T-cell (primary cell): ENCODE measurements at regions not wholly inside any gene's neighbourhood (a gene's known extent, or its start where the extent isn't known, plus 50 kb on each side); places are given as distances from the start of the nearest gene placed in this dataset.

Experiments used
- ATAC-seq, 4 experiments: fragments of 200-7000 bp in 3 of 4; fragments of 150-1000 bp in 1 of 4; cut with Tn5 transposase; replicated peaks in 1 of 4; 1 replicate in 3 of 4; 2 replicates in 1 of 4; pipeline ENCODE4 v1.10.0; 2021; ENCODE audit warnings: moderate library complexity in 3 of 4, mild to moderate bottlenecking in 2 of 4, moderate number of reproducible peaks in 1 of 4
- CTCF ChIA-PET, 2 donors: fragments of 300-600 bp; sonication (Branson Sonifier 250); formaldehyde crosslinking; loops; one replicate each; lab custom pipeline; 2022; ENCODE audit warnings: antibody characterized with exemption in 2 of 2; lab: Charles Lee
- POLR2A ChIA-PET, 2 donors: fragments of 300-600 bp; sonication (Branson Sonifier 250); formaldehyde crosslinking; loops; one replicate each; lab custom pipeline; 2022; ENCODE audit warnings: antibody characterized with exemption in 2 of 2; lab: Charles Lee
- DNase-seq, 35 experiments: peaks; one replicate each; pipeline versions ENCODE4 v3.0.0 to v3.0.0-alpha.2; 2013 to 2023
- H3K27ac ChIP-seq: one replicate; pipeline ENCODE4 v1.5.1; 2013; ENCODE audit warnings: low read length
- H3K27me3 ChIP-seq, 2 experiments: replicated peaks in 1 of 2; 1 replicate in 1 of 2; 2 replicates in 1 of 2; pipeline versions ENCODE4 v1.6.1 to v1.7.0; 2013; ENCODE audit warnings: low read length in 1 of 2, mixed read lengths in 1 of 2; ENCODE audit not compliant: control insufficient read depth in 2 of 2, insufficient read depth in 2 of 2; ENCODE audit errors: extremely low read depth in 1 of 2
- H3K36me3 ChIP-seq, 2 donors: 1 replicate in 1 of 2; 2 replicates in 1 of 2; pipeline versions ENCODE4 v1.6.1 to v1.7.0; 2013; ENCODE audit warnings: low read length in 1 of 2; ENCODE audit not compliant: control insufficient read depth in 2 of 2, insufficient read depth in 1 of 2; ENCODE audit errors: extremely low read depth in 1 of 2
- H3K4me1 ChIP-seq, 2 experiments: 1 replicate in 1 of 2; 2 replicates in 1 of 2; pipeline versions ENCODE4 v1.6.1 to v1.7.0; 2013; ENCODE audit warnings: low read length in 2 of 2, mixed read lengths in 1 of 2; ENCODE audit not compliant: insufficient read depth in 2 of 2, control insufficient read depth in 1 of 2; ENCODE audit errors: extremely low read depth in 1 of 2
- H3K4me3 ChIP-seq, 2 donors: 1 replicate in 1 of 2; 2 replicates in 1 of 2; pipeline versions ENCODE4 v1.5.1 to v1.7.0; 2013; ENCODE audit warnings: mild to moderate bottlenecking in 2 of 2, low read length in 1 of 2, moderate library complexity in 1 of 2; ENCODE audit not compliant: control insufficient read depth in 1 of 2; ENCODE audit errors: extremely low read depth in 1 of 2
- H3K9me3 ChIP-seq: 2 replicates; pipeline ENCODE4 v1.7.0; 2013
- H3K27ac Mint-ChIP-seq, 2 donors: one replicate each; pipeline ENCODE4 v1.8.0; 2020 to 2021; ENCODE audit warnings: mild to moderate bottlenecking in 2 of 2, mixed read lengths in 2 of 2
- H3K27me3 Mint-ChIP-seq, 2 donors: one replicate each; pipeline ENCODE4 v1.8.0; 2021 to 2022; ENCODE audit warnings: mixed read lengths in 2 of 2
- H3K36me3 Mint-ChIP-seq: one replicate; pipeline ENCODE4 v1.8.0; 2021; ENCODE audit warnings: mixed read lengths
- H3K4me1 Mint-ChIP-seq, 3 donors: one replicate each; pipeline ENCODE4 v1.8.0; 2020 to 2022; ENCODE audit warnings: mixed read lengths in 3 of 3, mild to moderate bottlenecking in 1 of 3
- H3K4me3 Mint-ChIP-seq, 3 donors: one replicate each; pipeline ENCODE4 v1.8.0; 2020 to 2022; ENCODE audit warnings: mild to moderate bottlenecking in 3 of 3, mixed read lengths in 3 of 3, moderate library complexity in 3 of 3
- H3K9me3 Mint-ChIP-seq, 3 donors: one replicate each; pipeline ENCODE4 v1.8.0; 2020 to 2022; ENCODE audit warnings: mixed read lengths in 3 of 3
- WGBS: methylation state at CpG from one replicate; pipeline ENCODE4 v1.1.5; 2013; ENCODE audit warnings: missing lambda C conversion rate; ENCODE audit not compliant: insufficient coverage; 5-methylcytosine and 5-hydroxymethylcytosine counted together

DNA sequence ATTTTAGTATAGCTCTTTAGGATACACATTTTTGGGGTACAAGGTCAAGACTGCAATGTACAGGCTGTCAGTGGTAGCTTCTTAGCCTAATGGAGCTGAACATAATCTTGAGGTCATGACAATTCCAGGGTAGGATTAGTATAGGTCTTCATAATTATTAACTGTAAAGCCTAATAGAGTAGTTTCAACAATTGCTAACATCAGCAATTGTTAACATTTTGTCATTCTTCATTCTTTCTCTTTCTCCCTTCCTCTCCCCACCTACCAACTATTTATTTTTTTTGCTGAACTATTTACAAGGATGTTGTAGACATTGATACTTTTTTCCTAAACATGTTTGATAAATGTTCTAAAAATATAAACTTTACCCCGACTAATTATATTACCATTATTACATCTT is 461.3 kb upstream of the DCC start:
- Histone ChIP-seq H3K27me3 (no peaks in the 10 kb centered on the region), H3K36me3 (no peaks in the 10 kb centered on the region), H3K4me1 (no peaks in the 10 kb centered on the region), H3K27ac (no peak overlapping the region), H3K4me3 (no peak overlapping the region), H3K9me3 (no peaks in the 10 kb centered on the region)
- DNase-seq (no peak), ATAC-seq (no peak)
- ChIA-PET POLR2A (no interaction called here), CTCF (no interaction called here)
- H3K27ac Mint-ChIP-seq = no peak overlapping the region
- WGBS = no CpG with 5 or more reads among the region's 1 CpG
- no peaks in the 10 kb centered on the region for H3K4me1 Mint-ChIP-seq
- no peaks in the 10 kb centered on the region for H3K36me3 Mint-ChIP-seq
- H3K9me3 Mint-ChIP-seq = peaks cover 12 to 14% (median 14%) of the 10 kb centered on the region in 3 donors
- no peaks in the 10 kb centered on the region for H3K27me3 Mint-ChIP-seq
- no peak overlapping the region for H3K4me3 Mint-ChIP-seq

- CTCF ChIA-PET = no interaction called here
- H3K27ac Mint-ChIP-seq = no peak overlapping the region
- Histone ChIP-seq H3K36me3 (no peaks in the 10 kb centered on the region), H3K4me3 (no peak overlapping the region), H3K4me1 (no peaks in the 10 kb centered on the region), H3K9me3 (no peaks in the 10 kb centered on the region), H3K27me3 (no peaks in the 10 kb centered on the region), H3K27ac (no peak overlapping the region)
- H3K27me3 Mint-ChIP-seq = no peaks in the 10 kb centered on the region
- DNase-seq = no peak
- H3K4me3 Mint-ChIP-seq = no peak overlapping the region
- no CpG with 5 or more reads among the region's 1 CpG for WGBS
- peaks cover 12 to 14% (median 14%) of the 10 kb centered on the region in 3 donors for H3K9me3 Mint-ChIP-seq
- no peaks in the 10 kb centered on the region for H3K4me1 Mint-ChIP-seq
- no peaks in the 10 kb centered on the region for H3K36me3 Mint-ChIP-seq
- no peak for ATAC-seq
- POLR2A ChIA-PET = no interaction called here
Observed at GRCh38 chr18:51879329-51879728, 460.7 kb upstream of the DCC start.

DNA sequence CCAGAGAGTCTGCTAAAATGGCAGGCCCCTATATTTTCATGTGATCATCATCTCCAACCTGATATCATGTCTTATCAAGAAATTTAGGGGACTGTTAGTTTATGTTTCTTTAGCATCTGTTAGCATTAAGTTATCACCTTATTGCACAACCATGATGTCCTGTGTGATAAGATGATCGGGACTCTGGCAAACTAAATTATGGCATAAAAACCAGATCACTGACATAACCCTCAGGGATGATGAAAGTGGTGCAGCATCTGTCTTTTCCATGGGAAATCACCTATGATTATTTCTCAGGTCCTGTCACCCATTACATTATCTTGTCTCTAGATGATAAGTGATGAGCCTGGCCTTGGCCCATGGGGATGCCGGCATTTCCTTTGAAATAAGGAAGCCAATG is 458.6 kb upstream of the DCC start:
- H3K27ac ChIP-seq = no peak overlapping the region
- no peaks in the 10 kb centered on the region for H3K36me3 ChIP-seq
- Mint-ChIP-seq H3K4me1 (no peaks in the 10 kb centered on the region), H3K27me3 (no peaks in the 10 kb centered on the region), H3K9me3 (peaks cover 4% of the 10 kb centered on the region in 3 donors), H3K27ac (no peak overlapping the region), H3K36me3 (no peaks in the 10 kb centered on the region), H3K4me3 (no peak overlapping the region)
- ATAC-seq (no peak), DNase-seq (no peak)
- no peaks in the 10 kb centered on the region for H3K4me1 ChIP-seq
- no CpG with 5 or more reads among the region's 2 CpGs for WGBS
- no peak overlapping the region for H3K4me3 ChIP-seq
- no peaks in the 10 kb centered on the region for H3K27me3 ChIP-seq
- no peaks in the 10 kb centered on the region for H3K9me3 ChIP-seq
- ChIA-PET CTCF (no interaction called here), POLR2A (no interaction called here)

GRCh38 chr18:51884039-51884438 is 456.0 kb upstream of the DCC start:
- H3K9me3 Mint-ChIP-seq = peaks cover 2 to 10% (median 4%) of the 10 kb centered on the region in 3 donors
- CTCF ChIA-PET = no interaction called here
- no peak overlapping the region for H3K27ac Mint-ChIP-seq
- WGBS = 57% methylated on average over 2 of the region's 4 CpGs
- POLR2A ChIA-PET = no interaction called here
- DNase-seq = no peak
- H3K36me3 Mint-ChIP-seq = no peaks in the 10 kb centered on the region
- H3K27me3 Mint-ChIP-seq = no peaks in the 10 kb centered on the region
- no peak for ATAC-seq
- no peaks in the 10 kb centered on the region for H3K27me3 ChIP-seq
- H3K27ac ChIP-seq = no peak overlapping the region
- H3K9me3 ChIP-seq = no peaks in the 10 kb centered on the region
- H3K4me3 Mint-ChIP-seq = no peak overlapping the region
- no peak overlapping the region for H3K4me3 ChIP-seq
- H3K36me3 ChIP-seq = no peaks in the 10 kb centered on the region
- H3K4me1 Mint-ChIP-seq = no peaks in the 10 kb centered on the region
- no peaks in the 10 kb centered on the region for H3K4me1 ChIP-seq

- Histone ChIP-seq H3K4me3 (no peak overlapping the region), H3K4me1 (no peaks in the 10 kb centered on the region), H3K27me3 (no peaks in the 10 kb centered on the region), H3K36me3 (no peaks in the 10 kb centered on the region), H3K9me3 (no peaks in the 10 kb centered on the region), H3K27ac (no peak overlapping the region)
- ATAC-seq = no peak
- no peak overlapping the region for H3K4me3 Mint-ChIP-seq
- ChIA-PET POLR2A (no interaction called here), CTCF (no interaction called here)
- H3K27me3 Mint-ChIP-seq = no peaks in the 10 kb centered on the region
- peaks cover 2 to 9% (median 8%) of the 10 kb centered on the region in 3 donors for H3K9me3 Mint-ChIP-seq
- no peaks in the 10 kb centered on the region for H3K4me1 Mint-ChIP-seq
- no peak overlapping the region for H3K27ac Mint-ChIP-seq
- WGBS = 95% methylated on average over 2 of the region's 3 CpGs
- no peaks in the 10 kb centered on the region for H3K36me3 Mint-ChIP-seq
- no peak for DNase-seq
Observed at GRCh38 chr18:51890762-51891161, 449.2 kb upstream of the DCC start.

DNA sequence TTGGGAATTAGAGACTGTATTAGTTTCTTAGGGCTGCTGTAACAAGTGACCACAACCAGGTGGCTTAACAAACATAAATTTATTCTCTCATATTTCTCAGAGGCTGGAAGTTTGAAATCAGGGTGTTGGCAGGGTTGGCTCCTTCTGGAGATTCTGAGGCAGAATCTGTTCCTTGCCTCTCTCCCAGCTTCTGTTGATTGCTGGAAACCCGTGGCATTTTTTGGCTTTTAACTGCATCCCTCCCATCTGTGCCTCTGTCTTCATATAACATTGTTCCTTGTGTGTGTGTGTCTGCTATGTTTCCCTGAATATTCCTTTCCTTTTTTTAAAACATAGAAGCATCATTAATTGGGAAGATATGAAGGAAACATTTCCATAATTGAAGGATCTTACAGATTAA is 448.1 kb upstream of the DCC start:
- CTCF ChIA-PET = no interaction called here
- no peak overlapping the region for H3K27ac Mint-ChIP-seq
- no peak for DNase-seq
- peaks cover 2 to 9% (median 8%) of the 10 kb centered on the region in 3 donors for H3K9me3 Mint-ChIP-seq
- Histone ChIP-seq H3K4me3 (no peak overlapping the region), H3K9me3 (no peaks in the 10 kb centered on the region), H3K36me3 (no peaks in the 10 kb centered on the region), H3K27ac (no peak overlapping the region), H3K27me3 (no peaks in the 10 kb centered on the region), H3K4me1 (no peaks in the 10 kb centered on the region)
- H3K36me3 Mint-ChIP-seq = no peaks in the 10 kb centered on the region
- WGBS = no CpG with 5 or more reads among the region's 1 CpG
- POLR2A ChIA-PET = no interaction called here
- ATAC-seq = no peak
- no peak overlapping the region for H3K4me3 Mint-ChIP-seq
- no peaks in the 10 kb centered on the region for H3K4me1 Mint-ChIP-seq
- no peaks in the 10 kb centered on the region for H3K27me3 Mint-ChIP-seq

DNA sequence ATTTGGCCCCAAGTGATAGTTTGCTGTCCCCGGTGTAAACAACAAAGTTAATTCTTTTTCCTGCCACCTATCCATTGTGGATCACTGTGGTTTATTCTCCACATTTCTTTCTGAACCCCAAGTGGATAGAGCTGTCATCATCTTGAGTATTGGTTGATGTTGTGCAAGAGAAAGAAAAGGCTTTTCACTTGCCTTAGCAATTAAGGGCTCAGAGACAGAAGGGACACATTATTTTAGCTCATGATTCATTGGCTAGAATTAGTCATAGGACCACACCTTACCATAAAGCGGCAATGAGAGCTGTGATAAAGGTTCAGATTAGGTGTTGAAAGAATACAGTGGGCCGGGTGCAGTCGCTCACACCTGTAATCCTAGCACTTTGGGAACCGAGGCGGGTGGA is 442.1 kb upstream of the DCC start:
- H3K4me1 Mint-ChIP-seq = no peaks in the 10 kb centered on the region
- no peak overlapping the region for H3K4me3 Mint-ChIP-seq
- Histone ChIP-seq H3K36me3 (no peaks in the 10 kb centered on the region), H3K27ac (no peak overlapping the region), H3K27me3 (no peaks in the 10 kb centered on the region), H3K9me3 (no peaks in the 10 kb centered on the region), H3K4me3 (no peak overlapping the region), H3K4me1 (no peaks in the 10 kb centered on the region)
- H3K36me3 Mint-ChIP-seq = no peaks in the 10 kb centered on the region
- ATAC-seq (no peak), DNase-seq (no peak)
- ChIA-PET POLR2A (no interaction called here), CTCF (no interaction called here)
- no peak overlapping the region for H3K27ac Mint-ChIP-seq
- peaks cover 3 to 17% (median 12%) of the 10 kb centered on the region in 3 donors for H3K9me3 Mint-ChIP-seq
- H3K27me3 Mint-ChIP-seq = peaks cover 0 to 3% of the 10 kb centered on the region in 2 donors
- no CpG with 5 or more reads among the region's 6 CpGs for WGBS
